IPS-11a (cell line): ENCODE measurements at regions not wholly inside any gene's neighbourhood (a gene's known extent, or its start where the extent isn't known, plus 50 kb on each side); places are given as distances from the start of the nearest gene placed in this dataset.

ENCODE experiments used
- H3K4me3 ChIP-seq: one replicate; pipeline ENCODE4 v1.5.1; 2013; ENCODE audit warnings: low read depth, low read length, control low read depth

- no peak overlapping the region for H3K4me3 ChIP-seq
Measured at GRCh38 chr9:97747201-97747965, 50.2 kb upstream of the XPA start.

GRCh38 chr9:97748525-97748924 lies 51.4 kb upstream of the XPA start:
- H3K4me3 ChIP-seq, result no peak overlapping the region

GRCh38 chr9:97749928-97750327 lies 52.8 kb upstream of the XPA start:
- no peak overlapping the region for H3K4me3 ChIP-seq

GRCh38 chr9:97751531-97751930 lies 54.4 kb upstream of the XPA start:
- H3K4me3 ChIP-seq, result no peak overlapping the region

GRCh38 chr9:97752274-97752673 lies 55.1 kb upstream of the XPA start:
- no peak overlapping the region for H3K4me3 ChIP-seq

GRCh38 chr9:97753364-97753763 lies 56.2 kb upstream of the XPA start:
- no peak overlapping the region for H3K4me3 ChIP-seq

GRCh38 chr9:97753975-97754374 lies 56.8 kb upstream of the XPA start:
- H3K4me3 ChIP-seq, result no peak overlapping the region

GRCh38 chr9:97755618-97756267 lies 58.6 kb upstream of the XPA start:
- H3K4me3 ChIP-seq, result no peak overlapping the region

- H3K4me3 ChIP-seq, result no peak overlapping the region
Measured at GRCh38 chr9:97756991-97757390, 59.9 kb upstream of the XPA start.

GRCh38 chr9:97758334-97758916 lies 61.3 kb upstream of the XPA start:
- H3K4me3 ChIP-seq, result no peak overlapping the region

- H3K4me3 ChIP-seq, result no peak overlapping the region
Measured at GRCh38 chr9:97759581-97760288, 62.6 kb upstream of the XPA start.

- H3K4me3 ChIP-seq, result no peak overlapping the region
Measured at GRCh38 chr9:97761056-97761598, 64.0 kb upstream of the XPA start.

- no peak overlapping the region for H3K4me3 ChIP-seq
Measured at GRCh38 chr9:97761879-97762278, 64.7 kb upstream of the XPA start.

- no peak overlapping the region for H3K4me3 ChIP-seq
Measured at GRCh38 chr9:97763874-97764273, 66.7 kb upstream of the XPA start.

GRCh38 chr9:97766092-97766491 lies 69.0 kb upstream of the XPA start:
- no peak overlapping the region for H3K4me3 ChIP-seq

GRCh38 chr9:97766610-97767009 lies 69.5 kb upstream of the XPA start:
- H3K4me3 ChIP-seq, result no peak overlapping the region

GRCh38 chr9:97767891-97768290 lies 70.8 kb upstream of the XPA start:
- H3K4me3 ChIP-seq, result no peak overlapping the region

GRCh38 chr9:97768746-97769145 lies 71.6 kb upstream of the XPA start:
- H3K4me3 ChIP-seq, result no peak overlapping the region

- H3K4me3 ChIP-seq, result no peak overlapping the region
Measured at GRCh38 chr9:97769208-97769607, 72.1 kb upstream of the XPA start.

GRCh38 chr9:97770808-97771372 lies 73.8 kb upstream of the XPA start:
- no peak overlapping the region for H3K4me3 ChIP-seq

GRCh38 chr9:97771641-97772040 lies 74.5 kb upstream of the XPA start:
- H3K4me3 ChIP-seq, result no peak overlapping the region
